ENCODE measurements at regions not wholly inside any gene's neighbourhood (a gene's known extent, or its start where the extent isn't known, plus 50 kb on each side); places are given as distances from the start of the nearest gene placed in this dataset.
"Not testable (repeated sequence)": the region's sequence is repeated elsewhere in the genome, so short reads cannot be mapped to it uniquely, and the experiment has no call there.

DNA sequence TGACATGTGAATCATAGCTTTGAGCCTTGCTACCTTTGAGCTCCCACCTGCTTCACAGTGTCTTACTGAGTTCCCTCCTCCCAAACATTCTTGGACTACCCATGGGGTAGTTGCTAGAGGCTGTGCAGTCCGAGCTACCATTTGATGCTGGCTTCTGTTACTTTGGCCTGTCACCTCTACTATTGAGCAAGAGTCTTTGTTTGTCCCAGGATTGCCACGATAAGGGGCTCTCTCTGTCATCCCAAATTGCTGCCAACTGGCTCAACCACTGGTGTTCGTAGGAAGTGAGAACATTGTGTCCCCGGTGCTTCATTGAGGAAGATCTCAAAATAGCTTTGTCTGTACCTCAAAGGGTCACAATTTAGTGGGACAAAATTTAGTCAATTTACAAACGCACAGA is 59.1 kb upstream of the PAX8 start:
- DNase-seq: no peak

DNA sequence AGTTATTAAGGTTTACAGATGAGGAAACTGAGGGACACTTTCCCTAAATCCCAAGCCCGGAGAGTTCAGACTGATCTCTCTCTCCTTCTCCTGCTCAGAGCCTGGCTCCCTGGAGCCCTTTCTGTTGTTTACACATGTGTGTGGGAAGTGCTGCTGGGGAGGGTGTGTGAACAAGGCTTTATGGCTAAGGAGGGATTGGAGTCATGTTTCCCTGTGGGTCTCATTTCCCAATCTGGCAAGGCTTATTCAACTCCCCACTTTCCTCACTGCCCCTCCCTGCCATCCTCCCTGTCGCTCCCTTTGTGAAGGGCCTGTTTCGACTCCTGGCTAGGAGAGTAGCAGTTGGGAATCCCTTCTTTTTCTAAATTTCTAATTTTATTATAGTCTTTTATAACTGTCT is 57.3 kb upstream of the PAX8 start:
- DNase-seq: not testable (repeated sequence)

DNA sequence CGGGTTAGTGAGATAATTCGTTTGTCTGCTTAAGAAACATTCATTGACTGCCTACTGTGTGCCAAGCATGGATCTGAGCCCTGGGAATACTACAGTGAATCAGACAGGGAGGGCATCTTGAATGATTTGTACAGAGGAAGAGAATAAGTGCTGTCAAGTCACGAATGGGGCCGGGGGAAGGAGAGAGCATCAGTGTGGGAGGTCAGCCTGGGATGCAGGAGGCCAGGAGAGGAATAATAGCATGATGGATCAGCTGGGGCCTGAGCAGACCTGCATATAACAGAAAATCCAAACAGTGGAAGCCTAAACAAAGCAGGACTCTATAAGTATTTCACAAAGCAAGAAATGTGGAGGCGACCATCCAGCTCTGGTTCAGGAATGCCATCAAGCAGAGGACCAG is 55.4 kb upstream of the PAX8 start:
- no peak for DNase-seq

DNA sequence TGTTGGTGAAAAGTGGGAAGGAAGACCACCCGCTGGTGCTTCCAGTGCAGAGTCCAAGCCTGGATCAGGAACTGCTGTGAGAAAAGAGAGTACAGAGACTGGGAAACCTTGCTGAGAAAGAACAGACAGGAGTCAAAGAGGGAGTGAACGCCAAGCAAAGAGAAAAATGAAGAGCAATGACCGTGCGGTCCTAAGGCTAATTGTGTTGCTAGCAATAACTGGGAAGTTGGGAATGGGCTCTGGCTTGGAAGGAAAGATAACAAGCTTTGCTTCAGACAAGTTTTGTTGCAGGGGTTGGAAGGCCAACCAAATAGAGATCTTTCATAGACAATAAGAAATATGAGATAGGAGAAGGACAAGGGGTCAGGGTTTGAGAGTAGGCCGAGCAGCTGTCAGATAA is 55.0 kb upstream of the PAX8 start:
- DNase-seq: not testable (repeated sequence)

DNA sequence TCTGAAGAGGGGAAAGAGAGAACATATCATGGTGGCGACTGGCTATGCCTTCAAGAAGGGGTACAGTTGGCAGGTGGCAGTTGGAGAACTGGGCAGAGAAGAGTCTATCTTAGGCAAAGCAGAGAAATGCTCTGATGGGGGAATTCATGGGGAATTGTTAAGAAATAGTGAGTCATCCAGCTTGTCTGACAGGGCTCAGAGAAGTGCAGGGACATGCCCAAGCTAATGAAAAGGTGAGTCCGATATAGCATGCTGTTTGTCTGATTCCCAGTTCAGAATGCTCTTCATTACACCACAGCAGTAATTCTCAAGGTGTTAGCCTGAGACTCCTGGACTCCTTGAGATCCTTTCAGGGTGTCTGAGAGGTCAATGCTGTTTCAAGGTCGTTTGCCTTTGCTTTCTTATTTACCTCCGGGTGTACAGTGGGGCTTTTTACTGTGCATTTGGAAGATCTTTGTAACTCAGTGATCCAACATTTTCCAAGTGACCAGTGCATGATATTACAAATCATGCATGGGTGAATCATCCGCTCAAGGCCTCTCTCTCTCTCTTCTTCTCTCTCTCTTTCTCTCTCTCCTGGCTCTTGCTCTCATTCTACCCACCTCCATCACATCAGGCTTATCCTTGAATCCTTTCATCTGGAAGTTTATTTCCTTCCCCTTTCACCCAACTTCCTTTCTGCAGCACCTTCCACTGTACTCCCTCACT is 51.5 kb upstream of the PAX8 start:
- not testable (repeated sequence) for DNase-seq

DNA sequence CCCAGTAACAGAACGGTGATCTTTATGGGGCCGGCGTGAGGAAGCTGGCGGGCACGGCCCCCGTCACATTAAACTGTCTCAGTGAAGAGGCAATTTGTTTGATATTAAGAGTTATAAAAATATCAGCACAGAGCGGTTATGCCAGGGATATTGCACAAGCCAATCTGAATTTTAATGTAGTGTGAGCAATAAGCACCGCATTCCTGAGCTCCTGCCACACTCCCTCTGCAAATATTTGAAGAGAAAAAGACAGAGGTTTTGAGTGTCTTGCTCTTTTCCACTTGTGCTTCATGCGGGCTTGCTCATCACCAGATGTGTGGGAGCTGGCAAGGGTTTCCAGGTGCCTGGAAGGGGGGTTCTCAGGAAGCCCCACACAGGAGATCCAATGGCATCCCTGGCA is 50.3 kb upstream of the PAX8 start:
- DNase-seq: not testable (repeated sequence)

DNA sequence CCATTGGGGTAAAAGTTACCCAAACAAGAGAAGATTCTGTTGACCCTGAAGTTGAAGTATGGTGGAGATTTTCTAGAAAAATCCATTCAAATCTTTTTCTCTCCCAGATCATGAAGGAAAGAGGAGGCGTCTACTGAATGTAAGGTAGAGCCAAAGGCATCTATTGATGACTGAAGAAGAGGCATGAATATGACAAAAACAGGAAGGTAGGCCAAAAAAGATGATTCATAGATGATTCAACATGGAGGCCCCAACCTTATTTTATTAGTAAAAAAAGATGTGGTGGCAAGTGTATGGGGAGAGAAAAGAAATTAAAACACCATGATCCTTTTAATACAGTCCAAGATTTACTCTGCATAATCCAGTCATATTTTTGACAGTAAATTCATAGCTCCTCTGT is 49.9 kb upstream of the PAX8 start:
- not testable (repeated sequence) for DNase-seq
